BLaER1 (cell line): ENCODE measurements at regions not wholly inside any gene's neighbourhood (a gene's known extent, or its start where the extent isn't known, plus 50 kb on each side); places are given as distances from the start of the nearest gene placed in this dataset.

ENCODE experiments used
- H3K27ac ChIP-seq: shearing (Covaris generic); formaldehyde crosslinking; 2 replicates; pipeline ENCODE4 v1.8.1; 2022
- H3K27me3 ChIP-seq: shearing (Covaris generic); formaldehyde crosslinking; 2 replicates; pipeline ENCODE4 v1.8.1; 2022
- H3K36me3 ChIP-seq: shearing (Covaris generic); formaldehyde crosslinking; 2 replicates; pipeline ENCODE4 v1.8.1; 2022
- H3K4me1 ChIP-seq: shearing (Covaris generic); formaldehyde crosslinking; 2 replicates; pipeline ENCODE4 v1.8.1; 2022
- H3K4me2 ChIP-seq: shearing (Covaris generic); formaldehyde crosslinking; 2 replicates; pipeline ENCODE4 v1.8.1; 2022
- H3K4me3 ChIP-seq: shearing (Covaris generic); formaldehyde crosslinking; 2 replicates; pipeline ENCODE4 v1.8.1; 2022
- H3K9ac ChIP-seq: shearing (Covaris generic); formaldehyde crosslinking; 2 replicates; pipeline ENCODE4 v1.8.1; 2022
- H3K9me3 ChIP-seq: shearing (Covaris generic); formaldehyde crosslinking; 2 replicates; pipeline ENCODE4 v1.8.1; 2022
- H4K20me1 ChIP-seq: shearing (Covaris generic); formaldehyde crosslinking; 2 replicates; pipeline ENCODE4 v1.8.1; 2022
- Cebpa-rat ChIP-seq: shearing (Covaris generic); IDR thresholded peaks from 2 replicates; pipeline ENCODE4 v1.8.1; 2022

DNA sequence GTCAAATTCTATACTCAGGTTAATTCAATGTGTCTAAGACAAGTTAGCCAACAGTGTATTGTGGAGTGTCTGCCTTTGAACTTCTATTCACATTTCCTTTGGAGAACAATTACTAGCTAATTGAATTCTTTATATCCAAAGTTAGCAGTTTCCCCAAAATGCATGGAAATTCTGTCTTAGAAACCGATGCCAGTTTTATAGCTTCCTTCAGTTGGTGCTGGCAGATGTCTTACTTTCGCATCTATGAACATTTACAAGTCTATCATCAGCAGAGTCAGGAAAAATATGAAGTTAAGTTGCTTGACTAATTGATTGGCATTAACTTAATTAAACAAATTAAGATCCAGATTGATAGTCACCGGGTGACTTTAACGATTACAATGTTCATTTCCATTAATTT lies 527.6 kb upstream of the CDH18 start:
- Histone ChIP-seq H3K27ac (no peak overlapping the region), H3K27me3 (no peaks in the 10 kb centered on the region), H4K20me1 (no peaks in the 10 kb centered on the region), H3K4me1 (no peaks in the 10 kb centered on the region), H3K4me2 (no peak overlapping the region), H3K4me3 (no peak overlapping the region), H3K9ac (no peak overlapping the region), H3K36me3 (no peaks in the 10 kb centered on the region), H3K9me3 (no peaks in the 10 kb centered on the region)
- no peak for TF ChIP-seq Cebpa-rat

DNA sequence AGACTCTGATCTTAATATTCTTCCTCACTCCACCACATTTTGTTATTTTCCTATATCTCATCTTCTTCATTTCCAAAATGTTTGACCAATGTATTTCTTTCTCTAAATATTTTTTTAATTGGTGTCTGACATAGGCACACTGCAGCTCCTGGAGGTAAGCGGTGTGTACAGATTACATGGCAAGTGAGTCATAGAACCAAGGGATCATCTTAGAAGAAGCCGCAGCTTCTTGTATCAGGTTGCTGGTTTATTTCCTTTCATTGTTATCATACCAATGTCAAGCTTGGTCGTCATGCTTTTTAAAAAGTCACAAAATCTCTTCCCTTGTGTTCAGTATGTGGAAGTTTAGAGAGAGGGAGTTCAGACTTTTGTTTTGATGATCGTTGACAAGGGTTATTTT lies 526.1 kb upstream of the CDH18 start:
- H3K27me3 ChIP-seq = no peaks in the 10 kb centered on the region
- H3K4me3 ChIP-seq = no peak overlapping the region
- TF ChIP-seq Cebpa-rat = no peak
- no peak overlapping the region for H3K9ac ChIP-seq
- H3K36me3 ChIP-seq = no peaks in the 10 kb centered on the region
- no peaks in the 10 kb centered on the region for H4K20me1 ChIP-seq
- H3K4me1 ChIP-seq = no peaks in the 10 kb centered on the region
- no peaks in the 10 kb centered on the region for H3K9me3 ChIP-seq
- no peak overlapping the region for H3K4me2 ChIP-seq
- H3K27ac ChIP-seq = no peak overlapping the region

DNA sequence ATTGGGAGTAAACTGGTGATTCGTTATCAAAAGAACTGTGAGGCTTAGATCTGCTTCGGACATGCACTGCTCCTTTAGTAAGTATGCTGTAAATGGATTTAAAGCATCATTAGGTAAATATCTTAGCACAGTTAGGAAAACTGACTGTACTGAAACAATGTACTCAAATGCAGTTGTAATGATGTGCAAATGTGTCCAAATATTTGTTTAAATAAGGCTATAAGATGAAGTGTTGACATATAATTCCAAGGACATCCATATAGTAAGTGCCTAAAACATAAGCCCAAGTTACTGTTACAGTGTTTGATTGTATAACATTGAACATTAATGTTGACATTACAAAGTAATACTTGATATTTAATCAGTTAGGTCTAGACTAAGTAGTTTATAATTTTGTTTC lies 512.5 kb upstream of the CDH18 start:
- Histone ChIP-seq H3K4me3 (no peak overlapping the region), H3K36me3 (no peaks in the 10 kb centered on the region), H3K4me2 (no peak overlapping the region), H3K27me3 (no peaks in the 10 kb centered on the region), H3K9me3 (no peaks in the 10 kb centered on the region), H4K20me1 (no peaks in the 10 kb centered on the region), H3K9ac (no peak overlapping the region), H3K27ac (no peak overlapping the region), H3K4me1 (no peaks in the 10 kb centered on the region)
- no peak for TF ChIP-seq Cebpa-rat

DNA sequence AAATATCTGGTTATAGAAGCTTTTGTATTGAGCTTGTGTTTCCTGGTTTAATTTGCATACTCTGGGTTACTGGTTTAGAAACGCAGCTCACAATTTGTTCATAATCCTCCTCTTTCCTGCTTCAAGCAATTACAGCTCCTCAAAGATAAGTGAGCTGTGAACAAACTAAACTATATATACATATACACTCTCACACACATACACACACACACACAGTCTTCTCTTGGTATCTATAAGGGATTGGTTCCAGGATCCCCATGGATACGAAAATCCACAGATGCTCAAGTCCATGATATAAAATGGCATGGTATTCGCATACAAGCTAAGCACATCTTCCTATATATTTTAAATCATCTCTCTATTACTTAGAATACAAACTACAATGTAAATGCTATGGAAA lies 510.9 kb upstream of the CDH18 start:
- Histone ChIP-seq H3K4me3 (no peak overlapping the region), H4K20me1 (no peaks in the 10 kb centered on the region), H3K27ac (no peak overlapping the region), H3K27me3 (no peaks in the 10 kb centered on the region), H3K4me1 (no peaks in the 10 kb centered on the region), H3K36me3 (no peaks in the 10 kb centered on the region), H3K9ac (no peak overlapping the region), H3K4me2 (no peak overlapping the region), H3K9me3 (no peaks in the 10 kb centered on the region)
- TF ChIP-seq Cebpa-rat = no peak

DNA sequence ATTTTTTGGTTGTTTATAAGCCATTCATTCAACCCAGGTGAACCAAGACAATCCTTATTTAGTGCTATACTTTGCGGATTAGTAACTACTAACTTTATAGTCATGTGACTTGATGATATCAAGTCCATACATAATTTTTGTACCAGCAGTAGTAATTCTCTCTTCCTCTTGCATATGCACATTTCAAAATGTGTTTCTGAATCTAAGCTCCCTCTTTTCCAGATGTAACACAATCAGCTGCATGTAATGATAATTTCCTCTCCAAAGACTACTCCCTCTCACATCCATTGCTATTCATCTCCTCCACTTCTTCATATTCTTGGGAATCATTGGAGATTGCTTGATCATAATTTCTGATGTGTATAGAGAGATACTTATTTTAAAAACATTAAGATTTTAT lies 510.1 kb upstream of the CDH18 start:
- Histone ChIP-seq H4K20me1 (no peaks in the 10 kb centered on the region), H3K9me3 (no peaks in the 10 kb centered on the region)

DNA sequence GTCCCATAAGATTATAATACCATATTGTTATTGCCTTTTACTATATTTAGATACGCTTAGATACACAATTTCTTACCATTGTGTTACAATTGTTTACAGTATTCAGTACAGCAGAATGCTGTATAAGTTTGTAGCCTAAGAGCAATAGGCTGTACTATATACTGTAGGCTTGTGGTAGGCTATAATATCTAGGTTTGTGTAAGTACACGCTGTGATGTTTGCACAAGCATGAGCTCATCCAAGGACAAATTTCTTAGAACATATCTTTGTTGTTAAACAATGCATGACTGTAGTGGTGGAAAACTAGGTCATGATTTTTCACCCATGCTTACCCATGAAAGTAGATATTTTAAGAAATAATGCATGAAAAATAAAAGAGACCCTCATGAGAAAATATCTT lies 509.4 kb upstream of the CDH18 start:
- H3K4me3 ChIP-seq = no peak overlapping the region
- no peaks in the 10 kb centered on the region for H3K9me3 ChIP-seq
- no peaks in the 10 kb centered on the region for H3K27me3 ChIP-seq
- no peaks in the 10 kb centered on the region for H4K20me1 ChIP-seq
- no peak overlapping the region for H3K4me2 ChIP-seq
- no peaks in the 10 kb centered on the region for H3K36me3 ChIP-seq
- H3K9ac ChIP-seq = no peak overlapping the region
- TF ChIP-seq Cebpa-rat = no peak
- no peak overlapping the region for H3K27ac ChIP-seq
- no peaks in the 10 kb centered on the region for H3K4me1 ChIP-seq

More for the DNA sequence above, 510.1 kb upstream of the CDH18 start:
- Histone ChIP-seq H3K9ac (no peak overlapping the region), H3K27me3 (no peaks in the 10 kb centered on the region), H3K4me1 (no peaks in the 10 kb centered on the region), H3K27ac (no peak overlapping the region), H3K4me3 (no peak overlapping the region), H3K36me3 (no peaks in the 10 kb centered on the region), H3K4me2 (no peak overlapping the region)
- TF ChIP-seq Cebpa-rat = no peak

DNA sequence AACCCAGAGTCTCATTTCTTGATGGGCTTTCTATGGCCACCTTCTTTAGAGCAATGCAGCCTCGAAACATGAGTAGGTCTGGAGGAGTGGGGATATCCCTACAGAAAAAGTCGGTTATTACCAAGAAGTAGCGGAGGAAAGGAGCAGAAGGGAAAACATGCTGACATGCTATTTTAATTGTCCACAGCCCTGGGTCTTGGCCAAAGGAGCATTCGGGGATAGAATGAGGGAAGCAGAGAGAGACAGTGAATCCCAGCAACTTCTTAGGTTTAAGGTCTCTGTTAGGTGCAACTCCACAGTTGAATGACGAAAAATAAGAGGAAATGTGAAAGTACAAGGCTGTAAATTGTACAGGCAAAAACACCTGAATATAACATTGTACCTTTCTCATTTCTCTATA lies 506.7 kb upstream of the CDH18 start:
- H3K9me3 ChIP-seq = no peaks in the 10 kb centered on the region
- no peak overlapping the region for H3K9ac ChIP-seq
- H4K20me1 ChIP-seq = no peaks in the 10 kb centered on the region
- no peaks in the 10 kb centered on the region for H3K36me3 ChIP-seq
- no peak for TF ChIP-seq Cebpa-rat
- no peak overlapping the region for H3K4me2 ChIP-seq
- no peaks in the 10 kb centered on the region for H3K27me3 ChIP-seq
- H3K27ac ChIP-seq = no peak overlapping the region
- no peak overlapping the region for H3K4me3 ChIP-seq
- no peaks in the 10 kb centered on the region for H3K4me1 ChIP-seq

DNA sequence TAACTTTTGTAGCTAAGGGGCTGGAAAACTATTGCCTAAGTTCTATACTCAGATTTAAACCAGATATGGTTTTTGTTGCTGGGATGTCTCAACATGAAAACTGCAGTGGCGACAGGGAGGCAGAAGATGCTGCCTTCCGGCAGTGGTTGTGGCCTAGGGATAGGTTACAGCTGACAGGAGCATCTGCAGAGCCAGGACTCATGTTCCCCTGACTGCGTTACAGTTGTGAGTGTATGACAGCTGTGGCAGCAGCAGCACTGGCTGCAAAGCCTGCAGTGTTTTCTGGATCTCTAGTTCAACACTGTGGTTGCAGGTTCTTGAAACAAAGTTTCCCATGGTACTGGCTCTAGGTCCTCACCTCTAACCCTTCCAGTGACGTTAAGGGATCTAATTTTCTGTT lies 498.8 kb upstream of the CDH18 start:
- Histone ChIP-seq H3K27ac (no peak overlapping the region), H3K9me3 (no peaks in the 10 kb centered on the region), H4K20me1 (no peaks in the 10 kb centered on the region), H3K36me3 (no peaks in the 10 kb centered on the region), H3K4me2 (no peak overlapping the region), H3K4me1 (no peaks in the 10 kb centered on the region), H3K4me3 (no peak overlapping the region), H3K27me3 (no peaks in the 10 kb centered on the region), H3K9ac (no peak overlapping the region)
- no peak for TF ChIP-seq Cebpa-rat

DNA sequence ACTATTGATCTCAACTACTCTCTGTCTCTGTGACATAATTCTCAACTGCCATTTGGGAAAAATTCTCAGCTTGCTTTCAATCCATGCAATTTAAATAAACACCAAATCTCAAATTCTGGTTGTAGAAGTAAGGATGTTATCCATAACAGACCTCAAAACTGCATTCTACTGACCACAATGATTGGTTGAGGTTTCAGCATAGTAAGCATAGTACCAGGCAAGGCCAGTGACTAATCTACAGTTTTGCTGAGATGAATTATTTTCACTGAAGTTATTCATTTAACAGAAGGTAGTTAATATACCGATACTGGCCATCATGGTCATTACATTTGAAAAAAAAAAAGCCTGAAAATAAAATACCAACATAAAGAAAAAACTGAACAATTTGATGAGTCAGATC lies 488.0 kb upstream of the CDH18 start:
- Histone ChIP-seq H3K4me1 (no peaks in the 10 kb centered on the region), H3K36me3 (no peaks in the 10 kb centered on the region), H3K4me2 (no peak overlapping the region), H3K4me3 (no peak overlapping the region), H3K9me3 (no peaks in the 10 kb centered on the region), H3K27me3 (no peaks in the 10 kb centered on the region; the same call in 1 of the 2 replicates), H4K20me1 (no peaks in the 10 kb centered on the region), H3K9ac (no peak overlapping the region), H3K27ac (no peak overlapping the region)
- TF ChIP-seq Cebpa-rat = no peak

DNA sequence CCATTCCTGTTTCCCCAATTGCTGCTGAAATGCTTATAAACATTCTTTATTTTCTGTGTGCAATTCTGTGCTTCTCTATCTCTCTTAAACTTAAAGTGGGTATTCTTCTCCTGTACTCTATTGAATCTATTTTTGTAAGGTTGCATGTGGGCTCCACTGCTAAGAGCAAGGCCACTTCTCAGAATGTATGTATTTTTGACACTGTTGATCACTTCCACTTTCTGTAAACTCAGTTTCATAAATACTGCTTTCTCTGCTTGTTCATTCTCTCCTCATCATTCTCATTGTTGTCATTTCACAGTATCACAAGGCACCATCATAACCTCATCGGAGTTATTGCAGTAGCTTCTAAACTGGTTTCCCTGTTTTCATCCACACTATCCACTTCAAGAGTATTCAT lies 483.0 kb upstream of the CDH18 start:
- Histone ChIP-seq H3K36me3 (no peaks in the 10 kb centered on the region), H3K4me1 (no peaks in the 10 kb centered on the region), H3K9ac (no peak overlapping the region), H3K9me3 (no peaks in the 10 kb centered on the region), H3K27ac (no peak overlapping the region), H3K4me2 (no peak overlapping the region), H4K20me1 (no peaks in the 10 kb centered on the region), H3K27me3 (no peaks in the 10 kb centered on the region), H3K4me3 (no peak overlapping the region)
- TF ChIP-seq Cebpa-rat = no peak

DNA sequence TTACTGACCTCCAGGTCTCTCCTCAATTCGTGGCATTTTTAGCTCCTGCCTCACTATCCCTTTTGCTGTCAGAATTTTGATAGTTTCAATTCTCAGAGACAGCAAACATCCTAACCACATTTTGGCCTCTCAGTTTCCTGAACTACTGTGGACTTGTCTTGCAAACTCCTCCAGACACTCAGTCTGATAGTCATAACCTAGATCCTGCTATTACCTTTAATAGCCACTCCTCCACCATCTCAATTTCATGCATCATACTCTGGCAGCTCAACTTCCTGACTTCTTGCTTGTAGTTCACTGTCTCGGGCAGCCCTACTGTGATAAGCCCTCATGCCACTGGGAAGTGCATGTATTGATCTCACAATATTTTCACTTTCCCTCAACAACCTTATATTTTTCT lies 481.8 kb upstream of the CDH18 start:
- Histone ChIP-seq H3K9ac (no peak overlapping the region), H4K20me1 (no peaks in the 10 kb centered on the region), H3K4me1 (no peaks in the 10 kb centered on the region), H3K4me2 (no peak overlapping the region), H3K9me3 (no peaks in the 10 kb centered on the region), H3K27ac (no peak overlapping the region), H3K36me3 (no peaks in the 10 kb centered on the region), H3K4me3 (no peak overlapping the region), H3K27me3 (no peaks in the 10 kb centered on the region)
- no peak for TF ChIP-seq Cebpa-rat
